ENCODE measurements at regions not wholly inside any gene's neighbourhood (a gene's known extent, or its start where the extent isn't known, plus 50 kb on each side); places are given as distances from the start of the nearest gene placed in this dataset.

GRCh38 chr2:2919026-2919425 is 458.6 kb downstream of the EIPR1 start:
- whole genome bisulfite sequencing, 2 donors = 75 to 84% methylated on average over 5 of the region's 5 CpGs
- Histone ChIP-seq H3K27me3 (no peaks in the 10 kb centered on the region), H3K27ac (no peak overlapping the region), H3K4me3 (no peak overlapping the region), H3K4me1 (no peaks in the 10 kb centered on the region), H3K9me3 (peaks cover 0 to 4% (median 0%) of the 10 kb centered on the region in 3 donors), H3K36me3 (no peaks in the 10 kb centered on the region)
- TF ChIP-seq POLR2A (IDR thresholded peaks at IDR 0.05) = no peak
- TF ChIP-seq CTCF (IDR thresholded peaks at IDR 0.05) = no peak
- intact Hi-C loops (cut with DNase I) = no loop called here
- DNase-seq = no peak

- no peak for DNase-seq
- 75 to 80% methylated on average over 5 of the region's 5 CpGs for WGBS, 2 donors
- intact Hi-C loops (cut with DNase I) = no loop called here
Measured at GRCh38 chr2:2916621-2917020, 461.0 kb downstream of the EIPR1 start.

GRCh38 chr2:2914252-2914651 is 463.4 kb downstream of the EIPR1 start:
- DNase-seq = no peak
- intact Hi-C loops (cut with DNase I) = no loop called here
- no peak for TF ChIP-seq POLR2A (IDR thresholded peaks at IDR 0.05)
- TF ChIP-seq CTCF (IDR thresholded peaks at IDR 0.05) = no peak
- 86 to 88% methylated on average over 8 of the region's 8 CpGs for WGBS, 2 donors
- H3K27ac ChIP-seq = no peak overlapping the region
- no peak overlapping the region for H3K4me3 ChIP-seq
- H3K36me3 ChIP-seq = no peaks in the 10 kb centered on the region
- H3K27me3 ChIP-seq = no peaks in the 10 kb centered on the region
- H3K9me3 ChIP-seq = peaks cover 0 to 4% (median 0%) of the 10 kb centered on the region in 3 donors
- no peaks in the 10 kb centered on the region for H3K4me1 ChIP-seq

More at GRCh38 chr2:2916621-2917020, 461.0 kb downstream of the EIPR1 start:
- Histone ChIP-seq H3K27me3 (no peaks in the 10 kb centered on the region), H3K27ac (no peak overlapping the region), H3K36me3 (no peaks in the 10 kb centered on the region), H3K9me3 (peaks cover 0 to 4% (median 0%) of the 10 kb centered on the region in 3 donors), H3K4me1 (no peaks in the 10 kb centered on the region), H3K4me3 (no peak overlapping the region)
- TF ChIP-seq CTCF (IDR thresholded peaks at IDR 0.05) (no peak), POLR2A (IDR thresholded peaks at IDR 0.05) (no peak)

GRCh38 chr2:2913601-2914120 is 464.0 kb downstream of the EIPR1 start:
- TF ChIP-seq POLR2A (IDR thresholded peaks at IDR 0.05) (no peak), CTCF (IDR thresholded peaks at IDR 0.05) (no peak)
- 81 to 82% methylated on average over 10 to 13 of the region's 13 CpGs for WGBS, 2 donors
- Histone ChIP-seq H3K27me3 (no peaks in the 10 kb centered on the region), H3K36me3 (no peaks in the 10 kb centered on the region), H3K4me3 (no peak overlapping the region), H3K27ac (no peak overlapping the region), H3K9me3 (peaks cover 0 to 4% (median 0%) of the 10 kb centered on the region in 3 donors), H3K4me1 (no peaks in the 10 kb centered on the region)
- no peak for DNase-seq
- intact Hi-C loops (cut with DNase I) = no loop called here

GRCh38 chr2:2912731-2913130 is 464.9 kb downstream of the EIPR1 start:
- no peak for DNase-seq
- Histone ChIP-seq H3K9me3 (peaks cover 0 to 4% (median 0%) of the 10 kb centered on the region in 3 donors), H3K27ac (no peak overlapping the region), H3K4me1 (no peaks in the 10 kb centered on the region), H3K36me3 (no peaks in the 10 kb centered on the region), H3K4me3 (no peak overlapping the region), H3K27me3 (no peaks in the 10 kb centered on the region)
- intact Hi-C loops (cut with DNase I) = no loop called here
- TF ChIP-seq POLR2A (IDR thresholded peaks at IDR 0.05) (no peak), CTCF (IDR thresholded peaks at IDR 0.05) (no peak)
- WGBS, 2 donors = 71 to 73% methylated on average over 9 to 10 of the region's 10 CpGs
